ENCODE measurements at regions not wholly inside any gene's neighbourhood (a gene's known extent, or its start where the extent isn't known, plus 50 kb on each side); places are given as distances from the start of the nearest gene placed in this dataset.

- no peak for DNase-seq
- 95% methylated on average over 2 of the region's 2 CpGs for WGBS (ENCODE audit: low lambda C conversion rate)
- no peak overlapping the region for H2AFZ ChIP-seq (ENCODE audit: low read depth)
- POLR2A ChIA-PET: no interaction called here
- no peaks in the 10 kb centered on the region for H3K27me3 ChIP-seq (ENCODE audit: insufficient read depth)
- H3K9me2 ChIP-seq: no peaks in the 10 kb centered on the region
- no peaks in the 10 kb centered on the region for H4K20me1 ChIP-seq (ENCODE audit: insufficient read depth)
- TF ChIP-seq NRF1 (IDR thresholded peaks at IDR 0.05; ENCODE audit: low read depth, low read length) (no peak), ZBTB33 (IDR thresholded peaks at IDR 0.05; ENCODE audit: borderline replicate concordance, low read depth) (no peak), FOXM1 (IDR thresholded peaks at IDR 0.05; ENCODE audit: low read depth) (no peak), RAD21 (IDR thresholded peaks at IDR 0.05; ENCODE audit: low read length) (no peak), GABPA (IDR thresholded peaks at IDR 0.05; ENCODE audit: low read depth) (no peak), NFIC (IDR thresholded peaks at IDR 0.05; ENCODE audit: borderline replicate concordance) (no peak), MXI1 (IDR thresholded peaks at IDR 0.05; ENCODE audit: low read depth, low read length) (no peak), EZH2phosphoT487 (IDR thresholded peaks at IDR 0.05; ENCODE audit: borderline replicate concordance, low read depth) (no peak), REST (IDR thresholded peaks at IDR 0.05; ENCODE audit: low read depth, low read length) (no peak), RCOR1 (IDR thresholded peaks at IDR 0.05; ENCODE audit: low read length) (no peak)
- TF ChIP-seq, protein P1, sequence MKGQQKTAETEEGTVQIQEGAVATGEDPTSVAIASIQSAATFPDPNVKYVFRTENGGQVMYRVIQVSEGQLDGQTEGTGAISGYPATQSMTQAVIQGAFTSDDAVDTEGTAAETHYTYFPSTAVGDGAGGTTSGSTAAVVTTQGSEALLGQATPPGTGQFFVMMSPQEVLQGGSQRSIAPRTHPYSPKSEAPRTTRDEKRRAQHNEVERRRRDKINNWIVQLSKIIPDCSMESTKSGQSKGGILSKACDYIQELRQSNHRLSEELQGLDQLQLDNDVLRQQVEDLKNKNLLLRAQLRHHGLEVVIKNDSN (IDR thresholded peaks at IDR 0.05; ENCODE audit: borderline replicate concordance, low read depth): no peak
- no peak overlapping the region for H3K4me2 ChIP-seq
- H3K4me1 ChIP-seq (ENCODE audit: control insufficient read depth in 1 of 2, insufficient read depth in 2 of 2, low read depth in 1 of 2, low read length in 1 of 2): no peaks in the 10 kb centered on the region
- H3K79me2 ChIP-seq (ENCODE audit: insufficient read depth): no peaks in the 10 kb centered on the region
- H3K4me3 ChIP-seq (ENCODE audit: low read depth in 2 of 2, low read length in 1 of 2): no peak overlapping the region
- H3F3A ChIP-seq (replicated peaks; ENCODE audit: insufficient read depth): no peaks in the 10 kb centered on the region
- H3K9me3 ChIP-seq: no peaks in the 10 kb centered on the region
- CTCF ChIA-PET: interaction anchor here (2.2 kb wide), 1 partner anchor 215 kb away, joined by 8 read pairs; no protein-coding TSS in a partner anchor
- H3K27ac ChIP-seq (ENCODE audit: low read depth in 2 of 2, low read length in 1 of 2): no peak overlapping the region
- no peaks in the 10 kb centered on the region for H3K36me3 ChIP-seq (replicated peaks in 1 of 2; ENCODE audit: control insufficient read depth in 1 of 2, insufficient read depth in 2 of 2, low read length in 1 of 2)
- H3K9ac ChIP-seq: no peak overlapping the region
Measured at GRCh38 chr5:38657020-38657419, 100.6 kb upstream of the LIFR start.

Data from SK-N-SH (cell line).